ENCODE measurements at regions not wholly inside any gene's neighbourhood (a gene's known extent, or its start where the extent isn't known, plus 50 kb on each side); places are given as distances from the start of the nearest gene placed in this dataset.

GRCh38 chr4:160129439-160129838 is 1026.6 kb downstream of the RAPGEF2 start:
- H3K36me3 ChIP-seq (ENCODE audit: control insufficient read depth, insufficient read depth, low read length): no peaks in the 10 kb centered on the region
- no TSS peak for BruUV-seq (replicated peaks)
- intact Hi-C loops (cut with micrococcal nuclease; ENCODE audit: unreplicated experiment): loop anchor here (2.0 to 5.0 kb wide), 2 partner anchors 53 to 152 kb away; no protein-coding TSS in a partner anchor
- H3K27me3 Mint-ChIP-seq (ENCODE audit: insufficient read depth, unreplicated experiment): no peaks in the 10 kb centered on the region
- no peak for TF ChIP-seq CTCF (IDR thresholded peaks at IDR 0.05; ENCODE audit: insufficient read depth in 1 of 2, low read depth in 1 of 2, low read length in 1 of 2, severe bottlenecking in 1 of 2, unreplicated experiment in 1 of 2)
- H3K27ac Mint-ChIP-seq (ENCODE audit: unreplicated experiment): no peak overlapping the region
- H3K4me3 ChIP-seq (ENCODE audit: low read depth, low read length): no peak overlapping the region
- peaks cover 5% of the 10 kb centered on the region; the same call in 1 of the 2 replicates for H3K9me3 ChIP-seq
- POLR2A ChIA-PET: no interaction called here
- peaks cover 27% of the 10 kb centered on the region for H3K9me3 Mint-ChIP-seq (ENCODE audit: unreplicated experiment)
- H3K36me3 Mint-ChIP-seq (ENCODE audit: insufficient read depth, unreplicated experiment): no peaks in the 10 kb centered on the region
- CTCF ChIA-PET: no interaction called here
- no peak for DNase-seq
- peaks cover 7% of the 10 kb centered on the region for H3K4me1 Mint-ChIP-seq (ENCODE audit: low read depth, unreplicated experiment)
- H3K27me3 ChIP-seq (replicated peaks; ENCODE audit: control insufficient read depth, insufficient read depth, low read length): no peaks in the 10 kb centered on the region
- H3K4me3 Mint-ChIP-seq (ENCODE audit: unreplicated experiment): no peak overlapping the region
- H3K4me1 ChIP-seq: peaks cover 37% of the 10 kb centered on the region

GRCh38 chr4:160136021-160136420 is 1033.1 kb downstream of the RAPGEF2 start:
- Histone ChIP-seq H3K4me3 (ENCODE audit: low read depth, low read length) (no peak overlapping the region), H3K36me3 (ENCODE audit: control insufficient read depth, insufficient read depth, low read length) (no peaks in the 10 kb centered on the region), H3K9me3 (peaks cover 5% of the 10 kb centered on the region; the same call in 1 of the 2 replicates), H3K4me1 (no peaks in the 10 kb centered on the region), H3K27me3 (replicated peaks; ENCODE audit: control insufficient read depth, insufficient read depth, low read length) (no peaks in the 10 kb centered on the region)
- no peak overlapping the region for H3K4me3 Mint-ChIP-seq (ENCODE audit: unreplicated experiment)
- no peak overlapping the region for H3K27ac Mint-ChIP-seq (ENCODE audit: unreplicated experiment)
- intact Hi-C loops (cut with micrococcal nuclease; ENCODE audit: unreplicated experiment): no loop called here
- H3K27me3 Mint-ChIP-seq (ENCODE audit: insufficient read depth, unreplicated experiment): peaks cover 3% of the 10 kb centered on the region
- ChIA-PET CTCF (no interaction called here), POLR2A (no interaction called here)
- TF ChIP-seq CTCF (IDR thresholded peaks at IDR 0.05; ENCODE audit: insufficient read depth in 1 of 2, low read depth in 1 of 2, low read length in 1 of 2, severe bottlenecking in 1 of 2, unreplicated experiment in 1 of 2): no peak
- no peaks in the 10 kb centered on the region for H3K36me3 Mint-ChIP-seq (ENCODE audit: insufficient read depth, unreplicated experiment)
- peaks cover 18% of the 10 kb centered on the region for H3K9me3 Mint-ChIP-seq (ENCODE audit: unreplicated experiment)
- H3K4me1 Mint-ChIP-seq (ENCODE audit: low read depth, unreplicated experiment): no peaks in the 10 kb centered on the region
- no TSS peak for BruUV-seq (replicated peaks)
- no peak for DNase-seq

GRCh38 chr4:160141206-160141605 is 1038.3 kb downstream of the RAPGEF2 start:
- no peak for DNase-seq
- no peak for TF ChIP-seq CTCF (IDR thresholded peaks at IDR 0.05; ENCODE audit: insufficient read depth in 1 of 2, low read depth in 1 of 2, low read length in 1 of 2, severe bottlenecking in 1 of 2, unreplicated experiment in 1 of 2)
- ChIA-PET CTCF (no interaction called here), POLR2A (no interaction called here)
- H3K9me3 ChIP-seq: no peaks in the 10 kb centered on the region
- no peaks in the 10 kb centered on the region for H3K9me3 Mint-ChIP-seq (ENCODE audit: unreplicated experiment)
- H3K27me3 ChIP-seq (replicated peaks; ENCODE audit: control insufficient read depth, insufficient read depth, low read length): no peaks in the 10 kb centered on the region
- no peak overlapping the region for H3K4me3 Mint-ChIP-seq (ENCODE audit: unreplicated experiment)
- H3K36me3 Mint-ChIP-seq (ENCODE audit: insufficient read depth, unreplicated experiment): no peaks in the 10 kb centered on the region
- no TSS peak for BruUV-seq (replicated peaks)
- intact Hi-C loops (cut with micrococcal nuclease; ENCODE audit: unreplicated experiment): no loop called here
- H3K4me1 ChIP-seq: no peaks in the 10 kb centered on the region
- no peak overlapping the region for H3K4me3 ChIP-seq (ENCODE audit: low read depth, low read length)
- peaks cover 3% of the 10 kb centered on the region for H3K27me3 Mint-ChIP-seq (ENCODE audit: insufficient read depth, unreplicated experiment)
- H3K36me3 ChIP-seq (ENCODE audit: control insufficient read depth, insufficient read depth, low read length): no peaks in the 10 kb centered on the region
- no peaks in the 10 kb centered on the region for H3K4me1 Mint-ChIP-seq (ENCODE audit: low read depth, unreplicated experiment)
- H3K27ac Mint-ChIP-seq (ENCODE audit: unreplicated experiment): no peak overlapping the region

All from Caco-2 (cell line).